ENCODE measurements at regions not wholly inside any gene's neighbourhood (a gene's known extent, or its start where the extent isn't known, plus 50 kb on each side); places are given as distances from the start of the nearest gene placed in this dataset.
A peak's percentile ranks its signal among the peaks of the same experiment; 100 is the strongest.

DNA sequence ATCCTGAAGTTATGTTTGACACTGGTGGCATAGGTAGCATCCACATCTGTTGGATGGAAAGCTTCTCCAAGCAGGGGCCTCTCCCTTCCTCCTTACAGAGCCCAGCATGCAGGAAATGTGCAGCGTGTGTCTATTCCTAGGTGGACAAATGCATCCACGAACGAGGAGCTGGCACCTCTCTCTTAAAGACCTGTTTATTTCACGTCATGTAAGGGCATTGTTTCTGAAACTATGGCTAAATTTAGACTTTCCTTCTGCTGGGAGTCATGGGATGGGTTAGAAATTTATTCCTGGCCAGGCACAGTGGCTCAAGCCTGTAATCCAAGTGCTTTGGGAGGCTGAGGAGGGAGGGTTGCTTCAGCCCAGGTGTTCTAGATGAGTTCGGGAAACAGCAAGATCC is 208.4 kb upstream of the SVIL start:
- CTCF ChIA-PET: interaction anchor here (0.7 kb wide), 1 partner anchor 313 kb away, joined by 3 read pairs; no protein-coding TSS in a partner anchor

GRCh38 chr10:29841724-29842649 is 207.2 kb upstream of the SVIL start:
- DNase-seq (ENCODE audit: low read depth, low spot score): no peak
- ChIA-PET POLR2A (no interaction called here), CTCF (no interaction called here)
- peaks cover 8% of the 10 kb centered on the region; the same call in 1 of the 2 replicates for H3K9me3 ChIP-seq (ENCODE audit: control insufficient read depth, insufficient read depth, low read length)
- TF ChIP-seq, protein P1, sequence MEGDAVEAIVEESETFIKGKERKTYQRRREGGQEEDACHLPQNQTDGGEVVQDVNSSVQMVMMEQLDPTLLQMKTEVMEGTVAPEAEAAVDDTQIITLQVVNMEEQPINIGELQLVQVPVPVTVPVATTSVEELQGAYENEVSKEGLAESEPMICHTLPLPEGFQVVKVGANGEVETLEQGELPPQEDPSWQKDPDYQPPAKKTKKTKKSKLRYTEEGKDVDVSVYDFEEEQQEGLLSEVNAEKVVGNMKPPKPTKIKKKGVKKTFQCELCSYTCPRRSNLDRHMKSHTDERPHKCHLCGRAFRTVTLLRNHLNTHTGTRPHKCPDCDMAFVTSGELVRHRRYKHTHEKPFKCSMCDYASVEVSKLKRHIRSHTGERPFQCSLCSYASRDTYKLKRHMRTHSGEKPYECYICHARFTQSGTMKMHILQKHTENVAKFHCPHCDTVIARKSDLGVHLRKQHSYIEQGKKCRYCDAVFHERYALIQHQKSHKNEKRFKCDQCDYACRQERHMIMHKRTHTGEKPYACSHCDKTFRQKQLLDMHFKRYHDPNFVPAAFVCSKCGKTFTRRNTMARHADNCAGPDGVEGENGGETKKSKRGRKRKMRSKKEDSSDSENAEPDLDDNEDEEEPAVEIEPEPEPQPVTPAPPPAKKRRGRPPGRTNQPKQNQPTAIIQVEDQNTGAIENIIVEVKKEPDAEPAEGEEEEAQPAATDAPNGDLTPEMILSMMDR (IDR thresholded peaks at IDR 0.05; ENCODE audit: low read depth, low read length): no peak
- H3K27me3 ChIP-seq (ENCODE audit: control insufficient read depth, insufficient read depth, low read length): peaks cover 3% of the 10 kb centered on the region
- peak overlapping the region; percentile 11 for H3K27ac ChIP-seq (ENCODE audit: low read depth, low read length)
- no peak overlapping the region for H3K4me3 ChIP-seq (ENCODE audit: low read depth, low read length)

More for the DNA sequence above, 208.4 kb upstream of the SVIL start:
- Histone ChIP-seq H3K4me3 (ENCODE audit: low read depth, low read length) (no peak overlapping the region), H3K9me3 (ENCODE audit: control insufficient read depth, insufficient read depth, low read length) (peaks cover 8% of the 10 kb centered on the region; the same call in 1 of the 2 replicates), H3K27me3 (ENCODE audit: control insufficient read depth, insufficient read depth, low read length) (peaks cover under 1% of the 10 kb centered on the region), H3K27ac (ENCODE audit: low read depth, low read length) (no peak overlapping the region)
- POLR2A ChIA-PET: no interaction called here
- TF ChIP-seq, protein P1 (IDR thresholded peaks at IDR 0.05; ENCODE audit: low read depth, low read length): no peak
- DNase-seq (ENCODE audit: low read depth, low spot score): no peak

- CTCF ChIA-PET: interaction anchor here (1.0 kb wide), 1 partner anchor 107 kb away, joined by 3 read pairs; no protein-coding TSS in a partner anchor
- no peak overlapping the region for H3K4me3 ChIP-seq (ENCODE audit: low read depth, low read length)
- no peak for DNase-seq (ENCODE audit: low read depth, low spot score)
- POLR2A ChIA-PET: no interaction called here
- H3K27ac ChIP-seq (ENCODE audit: low read depth, low read length): no peak overlapping the region
- peaks cover 3% of the 10 kb centered on the region for H3K27me3 ChIP-seq (ENCODE audit: control insufficient read depth, insufficient read depth, low read length)
- H3K9me3 ChIP-seq (ENCODE audit: control insufficient read depth, insufficient read depth, low read length): peaks cover 7% of the 10 kb centered on the region; the same call in 1 of the 2 replicates
- TF ChIP-seq, protein P1 (IDR thresholded peaks at IDR 0.05; ENCODE audit: low read depth, low read length): no peak
These were observed 205.9 kb upstream of the SVIL start for GRCh38 chr10:29840516-29841276.

- DNase-seq (ENCODE audit: low read depth, low spot score): no peak
- Histone ChIP-seq H3K27me3 (ENCODE audit: control insufficient read depth, insufficient read depth, low read length) (peaks cover 3% of the 10 kb centered on the region), H3K27ac (ENCODE audit: low read depth, low read length) (no peak overlapping the region), H3K4me3 (ENCODE audit: low read depth, low read length) (no peak overlapping the region), H3K9me3 (ENCODE audit: control insufficient read depth, insufficient read depth, low read length) (peaks cover 2% of the 10 kb centered on the region; the same call in 1 of the 2 replicates)
- TF ChIP-seq, protein P1 (IDR thresholded peaks at IDR 0.05; ENCODE audit: low read depth, low read length): no peak
- POLR2A ChIA-PET: no interaction called here
- CTCF ChIA-PET: interaction anchor here (1.0 kb wide), 1 partner anchor 106 kb away, joined by 3 read pairs; no protein-coding TSS in a partner anchor
These were observed 205.2 kb upstream of the SVIL start for GRCh38 chr10:29839826-29840515.
